ENCODE measurements at regions not wholly inside any gene's neighbourhood (a gene's known extent, or its start where the extent isn't known, plus 50 kb on each side); places are given as distances from the start of the nearest gene placed in this dataset.

DNA sequence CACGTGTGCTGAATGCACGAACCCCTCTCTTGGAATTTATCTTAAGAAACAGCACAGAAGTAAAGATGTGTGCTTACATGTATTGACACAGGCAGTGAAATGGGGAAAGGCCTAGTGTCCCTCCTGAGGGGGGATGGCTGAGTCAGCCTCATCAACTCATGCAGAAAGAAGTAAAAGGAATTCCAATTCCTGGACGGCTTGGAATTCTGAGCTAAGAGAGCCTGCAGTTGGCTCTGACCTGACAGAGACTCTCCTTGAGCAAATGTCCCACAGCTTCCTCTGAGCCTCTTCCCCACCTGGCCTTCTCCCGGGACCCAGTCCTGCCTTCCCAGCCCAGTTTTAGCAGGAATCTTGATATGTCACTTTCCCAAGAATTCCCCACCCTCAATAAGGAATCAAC, 542.4 kb upstream of the ADARB2 start:
- H3K9me3 ChIP-seq (replicated peaks): peaks cover 9% of the 10 kb centered on the region
- no peak overlapping the region for H3K27ac ChIP-seq (replicated peaks)
- peaks cover 4% of the 10 kb centered on the region for H3K27me3 ChIP-seq (ENCODE audit: low read depth)
- no peaks in the 10 kb centered on the region for H3K4me1 ChIP-seq
- no peak for DNase-seq
- no peaks in the 10 kb centered on the region for H3K36me3 ChIP-seq
- intact Hi-C loops (cut with micrococcal nuclease): no loop called here
- no peak overlapping the region for H3K4me3 ChIP-seq
- TF ChIP-seq, protein P1, sequence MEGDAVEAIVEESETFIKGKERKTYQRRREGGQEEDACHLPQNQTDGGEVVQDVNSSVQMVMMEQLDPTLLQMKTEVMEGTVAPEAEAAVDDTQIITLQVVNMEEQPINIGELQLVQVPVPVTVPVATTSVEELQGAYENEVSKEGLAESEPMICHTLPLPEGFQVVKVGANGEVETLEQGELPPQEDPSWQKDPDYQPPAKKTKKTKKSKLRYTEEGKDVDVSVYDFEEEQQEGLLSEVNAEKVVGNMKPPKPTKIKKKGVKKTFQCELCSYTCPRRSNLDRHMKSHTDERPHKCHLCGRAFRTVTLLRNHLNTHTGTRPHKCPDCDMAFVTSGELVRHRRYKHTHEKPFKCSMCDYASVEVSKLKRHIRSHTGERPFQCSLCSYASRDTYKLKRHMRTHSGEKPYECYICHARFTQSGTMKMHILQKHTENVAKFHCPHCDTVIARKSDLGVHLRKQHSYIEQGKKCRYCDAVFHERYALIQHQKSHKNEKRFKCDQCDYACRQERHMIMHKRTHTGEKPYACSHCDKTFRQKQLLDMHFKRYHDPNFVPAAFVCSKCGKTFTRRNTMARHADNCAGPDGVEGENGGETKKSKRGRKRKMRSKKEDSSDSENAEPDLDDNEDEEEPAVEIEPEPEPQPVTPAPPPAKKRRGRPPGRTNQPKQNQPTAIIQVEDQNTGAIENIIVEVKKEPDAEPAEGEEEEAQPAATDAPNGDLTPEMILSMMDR (IDR thresholded peaks at IDR 0.05; ENCODE audit: borderline replicate concordance): no peak

DNA sequence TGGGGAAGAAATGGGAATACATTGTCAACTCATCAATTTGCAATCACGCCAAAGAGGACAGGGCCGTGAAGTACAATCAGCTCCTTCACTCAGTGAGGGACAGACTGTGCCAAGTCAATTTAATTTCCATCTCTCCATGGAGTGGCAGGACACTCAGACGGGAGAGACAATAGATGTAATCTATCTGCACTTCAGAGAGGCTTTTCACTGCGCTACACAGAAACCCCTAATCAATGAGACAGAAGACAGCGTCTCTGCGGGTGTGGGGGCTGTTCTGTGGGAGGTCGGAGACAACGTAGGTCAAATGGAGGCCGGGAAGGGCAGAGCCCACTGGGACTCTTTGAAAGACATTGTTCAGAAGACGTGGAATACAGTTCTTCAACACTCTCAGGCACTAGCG, 541.0 kb upstream of the ADARB2 start:
- Histone ChIP-seq H3K27me3 (ENCODE audit: low read depth) (no peaks in the 10 kb centered on the region), H3K4me3 (no peak overlapping the region), H3K4me1 (no peaks in the 10 kb centered on the region), H3K9me3 (replicated peaks) (peaks cover 22% of the 10 kb centered on the region), H3K36me3 (no peaks in the 10 kb centered on the region), H3K27ac (replicated peaks) (no peak overlapping the region)
- DNase-seq: no peak
- intact Hi-C loops (cut with micrococcal nuclease): no loop called here
- TF ChIP-seq, protein P1 (IDR thresholded peaks at IDR 0.05; ENCODE audit: borderline replicate concordance): no peak

DNA sequence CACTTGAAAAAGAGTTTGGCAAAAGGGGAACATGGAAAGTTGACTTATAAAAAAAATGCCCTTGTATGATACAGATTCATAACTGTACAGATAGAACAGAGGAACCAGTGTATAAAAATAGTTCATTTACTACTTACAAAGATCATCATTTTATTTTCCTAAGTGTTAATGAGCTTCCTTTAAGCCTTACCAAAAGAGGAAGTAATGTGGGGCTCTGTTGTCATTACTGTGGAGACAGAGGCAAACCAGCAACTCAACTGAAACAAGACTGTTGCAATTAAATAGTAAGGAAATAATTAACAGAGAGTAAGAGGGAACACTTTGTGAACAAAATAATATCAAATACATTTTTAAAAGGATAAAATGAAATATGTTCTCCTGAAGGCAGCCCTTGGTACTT, 526.2 kb upstream of the ADARB2 start:
- Histone ChIP-seq H3K9me3 (replicated peaks) (peaks cover 29% of the 10 kb centered on the region), H3K4me1 (no peaks in the 10 kb centered on the region), H3K36me3 (no peaks in the 10 kb centered on the region), H3K27ac (replicated peaks) (no peak overlapping the region), H3K27me3 (ENCODE audit: low read depth) (no peaks in the 10 kb centered on the region), H3K4me3 (no peak overlapping the region)
- DNase-seq: no peak
- intact Hi-C loops (cut with micrococcal nuclease): no loop called here
- TF ChIP-seq, protein P1 (IDR thresholded peaks at IDR 0.05; ENCODE audit: borderline replicate concordance): no peak

DNA sequence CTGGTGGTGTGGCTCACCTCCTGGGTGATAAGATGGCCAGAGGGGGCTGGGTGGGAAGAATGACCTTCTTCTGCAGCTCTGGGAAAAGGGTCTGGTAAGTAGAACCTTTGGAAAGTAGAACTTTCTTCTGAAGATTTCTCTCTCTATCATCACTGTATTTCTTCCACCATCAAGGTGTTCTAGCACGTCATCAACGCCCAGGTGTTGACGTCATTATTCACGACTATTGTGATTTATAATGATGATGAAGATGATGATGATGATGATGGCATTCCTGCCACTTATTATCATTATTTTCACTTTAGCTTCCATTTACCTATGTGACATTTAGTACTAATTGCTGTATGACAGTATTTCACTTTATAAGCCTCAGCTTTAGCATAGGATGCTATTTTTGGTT, 525.6 kb upstream of the ADARB2 start:
- TF ChIP-seq, protein P1 (IDR thresholded peaks at IDR 0.05; ENCODE audit: borderline replicate concordance): no peak
- no peak for DNase-seq

DNA sequence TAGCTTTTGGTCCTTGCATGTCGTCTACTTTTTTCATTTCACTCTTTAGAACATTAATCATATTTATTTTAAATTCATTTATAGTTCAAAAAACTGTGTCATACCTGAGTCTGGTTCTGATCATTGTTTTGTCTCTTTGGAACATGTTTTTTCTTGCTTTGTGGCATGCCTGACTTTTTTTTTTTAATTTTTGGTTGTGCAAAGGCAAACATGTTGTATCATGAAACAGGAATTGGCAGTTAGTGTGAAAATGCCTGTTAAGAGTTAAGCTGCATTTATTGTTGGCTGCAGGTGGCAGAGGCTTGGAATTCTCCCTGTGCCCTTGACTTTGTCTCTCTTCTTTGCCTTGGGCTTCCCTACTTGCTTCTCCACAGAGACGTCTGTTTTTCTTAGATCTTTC, 525.0 kb upstream of the ADARB2 start:
- DNase-seq: no peak
- Histone ChIP-seq H3K36me3 (no peaks in the 10 kb centered on the region), H3K27ac (replicated peaks) (no peak overlapping the region), H3K27me3 (ENCODE audit: low read depth) (no peaks in the 10 kb centered on the region), H3K4me3 (no peak overlapping the region), H3K4me1 (no peaks in the 10 kb centered on the region), H3K9me3 (replicated peaks) (peaks cover 29% of the 10 kb centered on the region)
- intact Hi-C loops (cut with micrococcal nuclease): no loop called here
- TF ChIP-seq, protein P1 (IDR thresholded peaks at IDR 0.05; ENCODE audit: borderline replicate concordance): no peak

More for the DNA sequence above, 525.6 kb upstream of the ADARB2 start:
- Histone ChIP-seq H3K4me3 (no peak overlapping the region), H3K27ac (replicated peaks) (no peak overlapping the region), H3K9me3 (replicated peaks) (peaks cover 29% of the 10 kb centered on the region), H3K4me1 (no peaks in the 10 kb centered on the region), H3K27me3 (ENCODE audit: low read depth) (no peaks in the 10 kb centered on the region), H3K36me3 (no peaks in the 10 kb centered on the region)
- intact Hi-C loops (cut with micrococcal nuclease): no loop called here

DNA sequence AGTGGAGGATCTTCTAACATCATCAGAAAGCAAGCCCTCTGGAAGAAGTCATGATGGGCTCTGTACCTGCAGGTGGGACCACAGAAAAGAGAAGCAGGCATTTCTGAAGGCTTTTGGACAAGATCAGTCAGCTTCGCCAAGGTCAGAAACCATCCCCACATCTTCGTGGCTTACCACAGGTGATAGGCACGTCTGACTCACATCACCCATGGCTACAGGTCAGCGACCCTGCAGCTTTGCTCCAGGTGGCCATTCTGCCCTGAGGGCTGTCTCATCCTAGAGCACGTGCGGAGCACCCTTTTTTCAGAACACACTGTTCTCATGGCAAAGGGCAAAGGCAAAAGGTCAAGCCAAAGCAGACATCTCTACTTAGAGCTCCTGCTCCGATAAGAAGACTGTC, 518.9 kb upstream of the ADARB2 start:
- no peaks in the 10 kb centered on the region for H3K4me1 ChIP-seq
- no peak for DNase-seq
- H3K9me3 ChIP-seq (replicated peaks): peaks cover 13% of the 10 kb centered on the region
- no peak overlapping the region for H3K4me3 ChIP-seq
- intact Hi-C loops (cut with micrococcal nuclease): no loop called here
- no peak overlapping the region for H3K27ac ChIP-seq (replicated peaks)
- H3K36me3 ChIP-seq: no peaks in the 10 kb centered on the region
- H3K27me3 ChIP-seq (ENCODE audit: low read depth): no peaks in the 10 kb centered on the region
- TF ChIP-seq, protein P1 (IDR thresholded peaks at IDR 0.05; ENCODE audit: borderline replicate concordance): no peak

All from left ventricle myocardium inferior (tissue), 1 donor.